SK-N-SH (cell line): ENCODE measurements at regions not wholly inside any gene's neighbourhood (a gene's known extent, or its start where the extent isn't known, plus 50 kb on each side); places are given as distances from the start of the nearest gene placed in this dataset.

Experiments
- CTCF ChIA-PET: fragments of 300-600, 350-600 bp; formaldehyde crosslinking; extraction: SDS; loops from one replicate; lab custom pipeline; 2021; lab: Yijun Ruan, JAX
- POLR2A ChIA-PET: fragments of 350-600 bp; sonication (Branson Sonifier 250); formaldehyde crosslinking; extraction: SDS; loops from one replicate; lab custom pipeline; 2020; ENCODE audit warnings: antibody characterized with exemption, inconsistent platforms; lab: Yijun Ruan, JAX
- DNase-seq: peaks from one replicate; pipeline ENCODE4 v3.0.0; 2012
- H2AFZ ChIP-seq: fragments of 200-600 bp; sonication (generic); 2 replicates; pipeline ENCODE4 v1.8.1; 2016; ENCODE audit warnings: antibody characterized with exemption, mild to moderate bottlenecking, low read depth
- H3F3A ChIP-seq: fragments of 200-600 bp; sonication (generic); replicated peaks from 2 replicates; pipeline ENCODE3; 2016; ENCODE audit warnings: antibody characterized with exemption, mild to moderate bottlenecking; ENCODE audit not compliant: insufficient read depth
- H3K27ac ChIP-seq, 2 experiments: fragments of 200-500 bp in 1 of 2; fragments of 200-600 bp in 1 of 2; sonication (Bioruptor generic) in 1 of 2; sonication (generic), shearing (Covaris generic) in 1 of 2; 2 replicates each; pipeline versions ENCODE4 v1.5.1 to v1.6.1; 2014 to 2016; ENCODE audit warnings: low read depth in 2 of 2, inconsistent platforms in 1 of 2, low read length in 1 of 2, mild to moderate bottlenecking in 1 of 2, mixed read lengths in 1 of 2
- H3K27me3 ChIP-seq: fragments of 200-600 bp; sonication (generic), shearing (Covaris generic); 2 replicates; pipeline ENCODE4 v1.6.1; 2016; ENCODE audit warnings: mixed run types; ENCODE audit not compliant: insufficient read depth
- H3K36me3 ChIP-seq, 2 experiments: fragments of 200-500 bp in 1 of 2; fragments of 200-600 bp in 1 of 2; sonication (Bioruptor generic) in 1 of 2; sonication (generic) in 1 of 2; replicated peaks in 1 of 2; 2 replicates each; pipeline versions ENCODE3 to v1.5.1; 2014 to 2016; ENCODE audit warnings: low read length in 1 of 2, mild to moderate bottlenecking in 1 of 2; ENCODE audit not compliant: insufficient read depth in 2 of 2, control insufficient read depth in 1 of 2
- H3K4me1 ChIP-seq, 2 experiments: fragments of 200-500 bp in 1 of 2; fragments of 200-600 bp in 1 of 2; sonication (Bioruptor generic) in 1 of 2; sonication (generic), shearing (Covaris generic) in 1 of 2; 2 replicates each; pipeline versions ENCODE4 v1.5.1 to v1.6.1; 2014 to 2016; ENCODE audit warnings: low read depth in 1 of 2, low read length in 1 of 2, mixed run types in 1 of 2; ENCODE audit not compliant: insufficient read depth in 2 of 2, control insufficient read depth in 1 of 2
- H3K4me2 ChIP-seq: fragments of 200-600 bp; sonication (generic), shearing (Covaris generic); 2 replicates; pipeline ENCODE4 v1.6.1; 2017; ENCODE audit warnings: mixed run types
- H3K4me3 ChIP-seq, 2 experiments: fragments of 200-500 bp in 1 of 2; fragments of 200-600 bp in 1 of 2; sonication (Bioruptor generic) in 1 of 2; sonication (generic), shearing (Covaris generic) in 1 of 2; 2 replicates each; pipeline versions ENCODE4 v1.5.1 to v1.8.1; 2014 to 2016; ENCODE audit warnings: low read depth in 2 of 2, inconsistent platforms in 1 of 2, low read length in 1 of 2, mild to moderate bottlenecking in 1 of 2, mixed read lengths in 1 of 2, moderate library complexity in 1 of 2
- H3K79me2 ChIP-seq: fragments of 200-600 bp; sonication (generic); 2 replicates; pipeline ENCODE4 v1.8.1; 2017; ENCODE audit warnings: mild to moderate bottlenecking; ENCODE audit not compliant: insufficient read depth
- H3K9ac ChIP-seq: fragments of 200-600 bp; sonication (generic); 2 replicates; pipeline ENCODE4 v1.6.1; 2017; ENCODE audit warnings: mixed run types
- H3K9me2 ChIP-seq: fragments of 200-600 bp; sonication (generic); 2 replicates; pipeline ENCODE4 v1.6.1; 2017; ENCODE audit warnings: mixed run types
- H3K9me3 ChIP-seq: fragments of 200-600 bp; sonication (generic); 2 replicates; pipeline ENCODE4 v1.6.1; 2017; ENCODE audit warnings: mixed run types, mild to moderate bottlenecking, moderate library complexity
- H4K20me1 ChIP-seq: fragments of 200-600 bp; sonication (generic); 2 replicates; pipeline ENCODE4 v1.6.1; 2017; ENCODE audit warnings: mild to moderate bottlenecking, mixed run types; ENCODE audit not compliant: insufficient read depth
- CHD2 ChIP-seq: fragments of 150-350 bp; IDR thresholded peaks from 2 replicates; pipeline ENCODE4 v1.6.1; 2018; ENCODE audit warnings: low read length; ENCODE audit not compliant: partially characterized antibody
- EP300 ChIP-seq, 2 experiments: IDR thresholded peaks; 2 replicates each; pipeline versions ENCODE4 v1.4.0 to v1.6.1; 2012; ENCODE audit warnings: borderline replicate concordance in 1 of 2, low read depth in 1 of 2, low read length in 1 of 2
- EZH2phosphoT487 ChIP-seq: fragments of 200-600 bp; sonication (generic); IDR thresholded peaks from 2 replicates; pipeline ENCODE4 v1.6.1; 2017; ENCODE audit warnings: low read depth, mixed run types, mild to moderate bottlenecking, antibody characterized with exemption, moderate library complexity, borderline replicate concordance
- FOSL2 ChIP-seq: IDR thresholded peaks from 2 replicates; pipeline ENCODE4 v1.4.0; 2012; ENCODE audit warnings: low read depth, mild to moderate bottlenecking, moderate library complexity, borderline replicate concordance
- FOXM1 ChIP-seq: IDR thresholded peaks from 2 replicates; pipeline ENCODE4 v1.4.0; 2012; ENCODE audit warnings: low read depth, mild to moderate bottlenecking
- GABPA ChIP-seq: IDR thresholded peaks from 2 replicates; pipeline ENCODE4 v1.4.0; 2012; ENCODE audit warnings: low read depth, mild to moderate bottlenecking
- GATA2 ChIP-seq: sonication (generic); formaldehyde crosslinking; IDR thresholded peaks from 2 replicates; pipeline ENCODE4 v1.5.0; 2020; ENCODE audit warnings: mild to moderate bottlenecking, missing genetic modification reagents
- IRF3 ChIP-seq: fragments of 150-350 bp; IDR thresholded peaks from 2 replicates; pipeline ENCODE4 v1.6.1; 2016; ENCODE audit warnings: mild to moderate bottlenecking, low read depth, low read length
- MAX ChIP-seq: IDR thresholded peaks from 2 replicates; pipeline ENCODE4 v1.4.0; 2012; ENCODE audit warnings: low read depth
- MEF2A ChIP-seq: IDR thresholded peaks from 2 replicates; pipeline ENCODE4 v1.4.0; 2012; ENCODE audit warnings: low read depth, borderline replicate concordance
- NFIC ChIP-seq: IDR thresholded peaks from 2 replicates; pipeline ENCODE4 v1.4.0; 2012; ENCODE audit warnings: borderline replicate concordance
- NRF1 ChIP-seq: IDR thresholded peaks from 2 replicates; pipeline ENCODE4 v1.6.1; 2012; ENCODE audit warnings: low read depth, mild to moderate bottlenecking, low read length
- POLR2AphosphoS5 ChIP-seq: IDR thresholded peaks from 2 replicates; pipeline ENCODE4 v1.6.1; 2012; ENCODE audit warnings: low read depth, low read length
- RAD21 ChIP-seq: IDR thresholded peaks from 2 replicates; pipeline ENCODE4 v1.6.1; 2012; ENCODE audit warnings: mild to moderate bottlenecking, low read length
- RCOR1 ChIP-seq: fragments of 150-350 bp; IDR thresholded peaks from 2 replicates; pipeline ENCODE4 v1.6.1; 2017; ENCODE audit warnings: antibody characterized with exemption, low read length
- REST ChIP-seq: IDR thresholded peaks from 2 replicates; pipeline ENCODE4 v1.6.1; 2012; ENCODE audit warnings: mild to moderate bottlenecking, low read depth, low read length, moderate library complexity
- SIN3A ChIP-seq: IDR thresholded peaks from 2 replicates; pipeline ENCODE4 v1.6.1; 2012; ENCODE audit warnings: low read depth, mild to moderate bottlenecking, low read length, moderate library complexity, borderline replicate concordance
- SMC3 ChIP-seq: IDR thresholded peaks from 2 replicates; pipeline ENCODE4 v1.6.1; 2012; ENCODE audit warnings: low read depth, low read length, improper control_type of control experiment
- TCF12 ChIP-seq: IDR thresholded peaks from 2 replicates; pipeline ENCODE4 v1.4.0; 2012
- USF1 ChIP-seq: IDR thresholded peaks from 2 replicates; pipeline ENCODE4 v1.4.0; 2012; ENCODE audit warnings: low read depth, borderline replicate concordance
- ZBTB33 ChIP-seq: IDR thresholded peaks from 2 replicates; pipeline ENCODE4 v1.4.0; 2012; ENCODE audit warnings: low read depth, borderline replicate concordance
- WGBS: methylation state at CpG from one replicate; pipeline ENCODE4 v1.1.6; 2017; ENCODE audit warnings: low lambda C conversion rate; 5-methylcytosine and 5-hydroxymethylcytosine counted together

- Histone ChIP-seq H3F3A (no peaks in the 10 kb centered on the region), H3K4me3 (no peak overlapping the region), H3K27ac (no peak overlapping the region), H4K20me1 (no peaks in the 10 kb centered on the region), H3K36me3 (no peaks in the 10 kb centered on the region), H3K9me2 (no peaks in the 10 kb centered on the region), H3K79me2 (no peaks in the 10 kb centered on the region), H3K9ac (no peak overlapping the region), H2AFZ (no peak overlapping the region), H3K4me2 (no peak overlapping the region), H3K4me1 (no peaks in the 10 kb centered on the region), H3K27me3 (no peaks in the 10 kb centered on the region), H3K9me3 (no peaks in the 10 kb centered on the region)
- POLR2A ChIA-PET: no interaction called here
- CTCF ChIA-PET: no interaction called here
- DNase-seq: no peak
- 25% methylated on average over 2 of the region's 2 CpGs for WGBS
- no peak for TF ChIP-seq SIN3A
- no peak for TF ChIP-seq GABPA
- TF ChIP-seq RAD21: no peak
- no peak for TF ChIP-seq SMC3
- no peak for TF ChIP-seq FOSL2
- no peak for TF ChIP-seq IRF3
- TF ChIP-seq MEF2A: no peak
- TF ChIP-seq RCOR1: no peak
- TF ChIP-seq EZH2phosphoT487: no peak
- TF ChIP-seq NFIC: no peak
- no peak for TF ChIP-seq TCF12
- TF ChIP-seq CHD2: no peak
- TF ChIP-seq GATA2 (CRISPR knock-in tag): no peak
- TF ChIP-seq USF1: no peak
- TF ChIP-seq NRF1: no peak
- no peak for TF ChIP-seq MAX
These were observed 587.8 kb upstream of the PCDH20 start for GRCh38 chr13:62003452-62003851.

GRCh38 chr13:61994174-61994573 lies 578.5 kb upstream of the PCDH20 start:
- POLR2A ChIA-PET: no interaction called here
- no peaks in the 10 kb centered on the region for H3K36me3 ChIP-seq
- no peaks in the 10 kb centered on the region for H3K79me2 ChIP-seq
- 34% methylated on average over 1 of the region's 1 CpG for WGBS
- no peaks in the 10 kb centered on the region for H3F3A ChIP-seq
- no peak overlapping the region for H3K4me3 ChIP-seq
- H3K9me3 ChIP-seq: no peaks in the 10 kb centered on the region
- no peak overlapping the region for H3K4me2 ChIP-seq
- no peak overlapping the region for H2AFZ ChIP-seq
- DNase-seq: no peak
- H3K27ac ChIP-seq: no peak overlapping the region
- no peaks in the 10 kb centered on the region for H3K9me2 ChIP-seq
- no peaks in the 10 kb centered on the region for H4K20me1 ChIP-seq
- no peaks in the 10 kb centered on the region for H3K4me1 ChIP-seq
- CTCF ChIA-PET: no interaction called here
- H3K9ac ChIP-seq: no peak overlapping the region
- H3K27me3 ChIP-seq: no peaks in the 10 kb centered on the region
- TF ChIP-seq REST (no peak), POLR2AphosphoS5 (no peak), EZH2phosphoT487 (no peak), CHD2 (no peak), EP300 (IDR thresholded peaks at IDR 0.05; ENCODE audit: borderline replicate concordance in 1 of 2, low read depth in 1 of 2, low read length in 1 of 2) (no peak), FOSL2 (no peak), SMC3 (no peak), FOXM1 (no peak), GATA2 (CRISPR knock-in tag) (no peak), GABPA (no peak), RAD21 (no peak), ZBTB33 (no peak), RCOR1 (no peak), TCF12 (no peak), NRF1 (no peak)
